Epithelial cell of esophagus (primary cell): ENCODE measurements at regions not wholly inside any gene's neighbourhood (a gene's known extent, or its start where the extent isn't known, plus 50 kb on each side); places are given as distances from the start of the nearest gene placed in this dataset.
"Not testable (repeated sequence)": the region's sequence is repeated elsewhere in the genome, so short reads cannot be mapped to it uniquely, and the experiment has no call there.

Source experiments
- DNase-seq: peaks from one replicate; pipeline ENCODE4 v3.0.0; 2010; ENCODE audit warnings: low read depth
- H3K4me3 ChIP-seq: 2 replicates; pipeline ENCODE4 v1.5.1; 2011; ENCODE audit warnings: mild to moderate bottlenecking, low read length, control low read depth
- CTCF ChIP-seq: IDR thresholded peaks from 2 replicates; pipeline ENCODE4 v1.5.1; 2011; ENCODE audit warnings: low read depth, mild to moderate bottlenecking, low read length, control low read depth, inconsistent platforms; ENCODE audit not compliant: insufficient read depth; ENCODE audit errors: missing control alignments

- DNase-seq: no peak
- no peak overlapping the region for H3K4me3 ChIP-seq
- no peak for TF ChIP-seq CTCF
Observed at GRCh38 chr12:93234641-93235040, 143.1 kb upstream of the NUDT4 start.

GRCh38 chr12:93235881-93236280, 141.8 kb upstream of the NUDT4 start:
- no peak for DNase-seq
- no peak overlapping the region for H3K4me3 ChIP-seq
- no peak for TF ChIP-seq CTCF

DNA sequence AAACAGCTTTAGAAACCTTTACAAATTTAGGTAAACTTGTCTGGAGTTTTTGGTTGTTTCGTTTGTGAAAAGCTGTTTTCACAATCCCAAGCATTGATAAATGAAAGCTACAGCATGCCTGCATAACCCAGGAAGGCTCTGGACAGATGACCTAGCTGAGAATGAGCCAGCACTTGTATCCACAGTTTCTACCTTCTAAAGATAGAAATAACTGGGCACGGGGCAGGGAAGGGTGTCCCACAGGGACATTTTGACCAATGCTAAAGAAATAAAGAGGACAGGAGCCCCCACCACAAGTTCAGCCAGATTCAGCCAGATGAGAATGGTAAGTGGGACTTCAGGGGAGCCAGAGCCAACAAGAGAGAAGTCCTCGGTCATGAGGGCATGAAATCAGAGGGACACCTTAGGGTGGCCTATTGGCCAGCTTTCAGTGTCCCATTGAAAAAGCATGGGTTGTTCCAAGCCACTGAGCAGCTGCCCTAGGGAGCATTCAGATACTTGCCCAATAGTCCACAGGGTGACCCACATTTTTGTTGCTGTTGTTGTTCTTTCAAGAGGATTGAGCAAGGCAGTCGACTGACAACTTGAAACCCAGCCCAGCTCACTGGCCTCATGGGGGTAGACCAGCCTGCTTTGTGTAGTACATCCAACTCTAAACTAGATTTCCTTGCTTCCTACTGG, 140.3 kb upstream of the NUDT4 start:
- TF ChIP-seq CTCF: no peak
- DNase-seq: peak; percentile 30
- H3K4me3 ChIP-seq: no peak overlapping the region

DNA sequence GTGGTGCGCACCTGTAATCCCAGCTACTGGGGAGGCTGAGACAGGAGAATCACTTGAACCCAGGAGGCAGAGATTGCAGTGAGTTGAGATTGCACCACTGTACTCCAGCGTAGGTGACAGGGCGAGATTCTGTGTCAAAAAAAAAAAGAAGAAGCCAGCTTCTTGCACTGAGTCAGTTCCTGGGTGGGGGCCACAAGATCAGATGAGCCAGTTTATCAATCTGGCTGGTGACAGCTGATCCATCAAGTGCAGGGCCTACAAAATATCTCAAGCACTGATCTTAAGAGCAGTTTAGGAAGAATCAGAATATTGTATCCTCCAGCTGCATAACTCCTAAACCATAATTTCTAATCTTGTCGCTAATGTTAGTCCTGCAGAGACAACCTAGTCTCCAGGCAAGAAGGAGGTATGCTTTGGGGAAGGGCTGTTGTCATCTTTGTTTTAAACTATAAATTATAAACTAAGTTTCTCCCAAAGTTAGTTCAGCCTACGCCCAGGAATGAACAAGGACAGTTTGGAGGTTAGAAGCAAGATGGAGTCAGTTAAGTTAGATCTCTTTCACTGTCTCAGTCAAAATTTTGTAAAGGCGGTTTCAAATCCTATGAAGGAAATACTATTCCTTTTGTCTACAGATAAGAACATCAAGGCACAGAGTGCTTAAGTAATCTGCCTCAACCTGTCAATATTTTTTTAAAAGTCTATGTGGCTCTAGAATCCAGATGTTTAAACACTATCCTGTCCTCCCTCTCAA, 139.0 kb upstream of the NUDT4 start:
- H3K4me3 ChIP-seq, DNase-seq: not testable (repeated sequence)

- H3K4me3 ChIP-seq, DNase-seq: not testable (repeated sequence)
Observed at GRCh38 chr12:93239789-93240188, 137.9 kb upstream of the NUDT4 start.

- DNase-seq: no peak
Observed at GRCh38 chr12:93242154-93242972, 135.4 kb upstream of the NUDT4 start.

GRCh38 chr12:93243382-93243688, 134.4 kb upstream of the NUDT4 start:
- no peak for DNase-seq
- no peak overlapping the region for H3K4me3 ChIP-seq
- TF ChIP-seq CTCF: no peak

More at GRCh38 chr12:93242154-93242972, 135.4 kb upstream of the NUDT4 start:
- no peak for TF ChIP-seq CTCF
- H3K4me3 ChIP-seq: no peak overlapping the region
